ENCODE measurements at regions not wholly inside any gene's neighbourhood (a gene's known extent, or its start where the extent isn't known, plus 50 kb on each side); places are given as distances from the start of the nearest gene placed in this dataset.
"Not testable (repeated sequence)": the region's sequence is repeated elsewhere in the genome, so short reads cannot be mapped to it uniquely, and the experiment has no call there.

DNA sequence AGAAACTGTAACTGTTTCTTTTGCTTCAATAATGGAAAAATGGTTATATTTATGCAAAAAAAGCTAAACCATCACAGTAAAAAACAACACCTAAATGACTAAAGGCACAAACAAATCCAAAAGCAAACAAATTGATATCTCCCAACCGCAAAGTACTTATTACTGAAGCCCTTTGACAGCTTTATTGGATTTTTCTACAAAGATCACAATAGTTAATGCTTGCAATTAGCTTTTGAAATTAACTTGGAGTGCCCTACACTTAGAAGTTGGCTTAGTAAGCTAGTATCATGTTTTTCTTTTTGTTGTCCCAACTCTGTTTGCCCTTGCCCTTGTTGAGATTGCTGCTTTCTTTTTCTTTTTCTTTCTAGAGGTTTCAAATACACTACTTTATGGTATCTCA is 257.5 kb downstream of the INHBA start:
- Histone ChIP-seq H3K27ac (no peak overlapping the region), H3K27me3 (no peaks in the 10 kb centered on the region), H3K9me3 (no peaks in the 10 kb centered on the region), H3K4me3 (no peak overlapping the region), H3K4me1 (no peaks in the 10 kb centered on the region), H3K36me3 (no peaks in the 10 kb centered on the region)
- TF ChIP-seq, protein P1, sequence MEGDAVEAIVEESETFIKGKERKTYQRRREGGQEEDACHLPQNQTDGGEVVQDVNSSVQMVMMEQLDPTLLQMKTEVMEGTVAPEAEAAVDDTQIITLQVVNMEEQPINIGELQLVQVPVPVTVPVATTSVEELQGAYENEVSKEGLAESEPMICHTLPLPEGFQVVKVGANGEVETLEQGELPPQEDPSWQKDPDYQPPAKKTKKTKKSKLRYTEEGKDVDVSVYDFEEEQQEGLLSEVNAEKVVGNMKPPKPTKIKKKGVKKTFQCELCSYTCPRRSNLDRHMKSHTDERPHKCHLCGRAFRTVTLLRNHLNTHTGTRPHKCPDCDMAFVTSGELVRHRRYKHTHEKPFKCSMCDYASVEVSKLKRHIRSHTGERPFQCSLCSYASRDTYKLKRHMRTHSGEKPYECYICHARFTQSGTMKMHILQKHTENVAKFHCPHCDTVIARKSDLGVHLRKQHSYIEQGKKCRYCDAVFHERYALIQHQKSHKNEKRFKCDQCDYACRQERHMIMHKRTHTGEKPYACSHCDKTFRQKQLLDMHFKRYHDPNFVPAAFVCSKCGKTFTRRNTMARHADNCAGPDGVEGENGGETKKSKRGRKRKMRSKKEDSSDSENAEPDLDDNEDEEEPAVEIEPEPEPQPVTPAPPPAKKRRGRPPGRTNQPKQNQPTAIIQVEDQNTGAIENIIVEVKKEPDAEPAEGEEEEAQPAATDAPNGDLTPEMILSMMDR (IDR thresholded peaks at IDR 0.05): no peak
- ATAC-seq (no peak), DNase-seq (no peak)
- intact Hi-C loops (cut with DNase I): no loop called here

- TF ChIP-seq, protein P1 (IDR thresholded peaks at IDR 0.05): no peak
- DNase-seq (no peak), ATAC-seq (no peak)
- Histone ChIP-seq H3K4me3 (no peak overlapping the region), H3K36me3 (no peaks in the 10 kb centered on the region), H3K9me3 (peaks cover 0 to 2% of the 10 kb centered on the region in 2 donors), H3K4me1 (no peaks in the 10 kb centered on the region), H3K27ac (no peak overlapping the region), H3K27me3 (no peaks in the 10 kb centered on the region)
- intact Hi-C loops (cut with DNase I): no loop called here
Measured at GRCh38 chr7:41439515-41439879, 263.4 kb downstream of the INHBA start.

- H3K27me3 ChIP-seq: no peaks in the 10 kb centered on the region
- TF ChIP-seq, protein P1 (IDR thresholded peaks at IDR 0.05): no peak
- DNase-seq (no peak), ATAC-seq (no peak)
- peaks cover 0 to 2% of the 10 kb centered on the region in 2 donors for H3K9me3 ChIP-seq
- H3K4me1 ChIP-seq: no peaks in the 10 kb centered on the region
- no peak overlapping the region for H3K4me3 ChIP-seq
- intact Hi-C loops (cut with DNase I): no loop called here
- no peaks in the 10 kb centered on the region for H3K36me3 ChIP-seq
- no peak overlapping the region for H3K27ac ChIP-seq
Measured at GRCh38 chr7:41438705-41439514, 264.0 kb downstream of the INHBA start.

GRCh38 chr7:41437257-41438196 is 265.4 kb downstream of the INHBA start:
- Histone ChIP-seq H3K4me1 (no peaks in the 10 kb centered on the region), H3K9me3 (peaks cover 0 to 4% of the 10 kb centered on the region in 2 donors), H3K27me3 (no peaks in the 10 kb centered on the region), H3K27ac (no peak overlapping the region), H3K4me3 (no peak overlapping the region), H3K36me3 (no peaks in the 10 kb centered on the region)
- peak; percentile 69 for ATAC-seq
- intact Hi-C loops (cut with DNase I): no loop called here
- DNase-seq: no peak
- TF ChIP-seq, protein P1 (IDR thresholded peaks at IDR 0.05): no peak

GRCh38 chr7:41436139-41436538 is 266.8 kb downstream of the INHBA start:
- no peaks in the 10 kb centered on the region for H3K27me3 ChIP-seq
- TF ChIP-seq, protein P1 (IDR thresholded peaks at IDR 0.05): no peak
- no peaks in the 10 kb centered on the region for H3K4me1 ChIP-seq
- no peak overlapping the region for H3K27ac ChIP-seq
- DNase-seq (no peak), ATAC-seq (no peak)
- intact Hi-C loops (cut with DNase I): no loop called here
- H3K4me3 ChIP-seq: no peak overlapping the region
- no peaks in the 10 kb centered on the region for H3K36me3 ChIP-seq
- peaks cover 0 to 4% of the 10 kb centered on the region in 2 donors for H3K9me3 ChIP-seq

GRCh38 chr7:41435020-41435419 is 267.9 kb downstream of the INHBA start:
- DNase-seq; H3K4me3 ChIP-seq; H3K36me3 ChIP-seq; ATAC-seq; H3K9me3 ChIP-seq; intact Hi-C loops (cut with DNase I); H3K27ac ChIP-seq; H3K27me3 ChIP-seq; H3K4me1 ChIP-seq: not testable (repeated sequence)

Data from left lung (tissue), 4 donors.